GM12892 (cell line): ENCODE measurements at regions not wholly inside any gene's neighbourhood (a gene's known extent, or its start where the extent isn't known, plus 50 kb on each side); places are given as distances from the start of the nearest gene placed in this dataset.

Experiments used
- DNase-seq: peaks from one replicate; pipeline ENCODE4 v3.0.0; 2011; ENCODE audit not compliant: insufficient read length
- FAIRE-seq: peaks from 2 replicates; lab custom pipeline; 2011; peaks lifted over from hg19 to GRCh38; lab: Jason Lieb, UNC
- POLR2A ChIP-seq: IDR thresholded peaks from 2 replicates; pipeline ENCODE4 v1.6.1; 2011; ENCODE audit warnings: low read depth, low read length, control low read depth
- POLR2AphosphoS5 ChIP-seq: IDR thresholded peaks from 2 replicates; pipeline ENCODE4 v1.6.1; 2011; ENCODE audit warnings: low read depth, low read length, control low read depth
- TAF1 ChIP-seq: IDR thresholded peaks from 2 replicates; pipeline ENCODE4 v1.6.1; 2011; ENCODE audit warnings: low read depth, mild to moderate bottlenecking, control low read depth, low read length, borderline replicate concordance

DNA sequence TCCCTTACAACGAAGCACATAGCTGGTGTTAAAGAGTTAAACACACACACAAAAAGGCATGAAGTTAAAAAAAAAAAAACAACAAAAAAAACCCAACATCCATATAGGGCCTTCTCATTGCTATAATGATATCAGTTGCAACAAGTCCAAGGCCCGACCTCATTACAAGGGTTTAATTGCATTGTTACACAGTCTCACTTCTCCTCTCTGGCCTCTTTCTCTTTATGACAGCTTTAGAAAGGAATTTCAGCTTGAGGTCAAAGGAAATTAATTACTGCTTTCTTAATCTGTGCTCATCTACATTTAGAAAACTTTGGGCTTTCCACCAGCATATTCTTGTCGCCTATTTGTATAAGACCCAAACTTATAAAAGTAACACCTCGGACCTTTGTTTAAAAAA is 342.1 kb downstream of the NR2F2 start:
- FAIRE-seq (no peak), DNase-seq (no peak)
- no peak for TF ChIP-seq POLR2A
- TF ChIP-seq TAF1 = no peak
- TF ChIP-seq POLR2AphosphoS5 = no peak

GRCh38 chr15:96678386-96678785 is 347.9 kb downstream of the NR2F2 start:
- DNase-seq (no peak), FAIRE-seq (no peak)
- no peak for TF ChIP-seq POLR2A
- no peak for TF ChIP-seq TAF1
- no peak for TF ChIP-seq POLR2AphosphoS5

DNA sequence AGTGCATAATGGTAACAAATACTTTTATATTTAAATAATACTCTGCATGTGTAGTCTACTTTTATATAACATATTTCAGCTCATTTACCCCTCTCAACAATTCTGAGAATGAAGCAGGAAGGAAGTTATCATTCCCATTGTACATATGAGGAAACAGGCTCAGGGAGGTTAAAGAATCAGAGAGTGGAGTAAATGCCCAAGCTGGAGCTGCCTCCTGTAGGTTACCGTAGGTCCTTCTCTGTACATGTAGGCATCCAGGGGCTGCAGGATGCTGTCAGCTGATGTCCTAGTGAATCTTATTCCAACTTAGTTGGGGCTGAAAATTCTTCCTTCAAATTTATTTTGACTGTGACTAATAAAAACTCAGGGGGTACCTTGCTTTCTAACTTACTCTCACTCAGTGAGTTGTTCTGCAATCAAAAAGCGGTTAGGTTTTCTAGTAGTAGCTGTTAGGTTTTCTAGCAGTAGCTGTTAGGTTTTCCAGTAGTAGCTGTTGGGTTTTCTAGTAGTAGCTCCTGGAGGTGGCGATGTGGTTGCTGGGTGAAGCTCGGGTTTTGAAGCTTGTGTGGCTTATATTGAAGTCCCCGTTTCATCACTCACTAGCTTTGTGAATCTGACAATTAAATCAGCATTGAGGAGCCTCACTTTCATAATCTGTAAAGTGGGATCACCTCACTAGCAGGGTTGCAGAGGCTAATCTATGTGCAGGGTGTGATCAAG is 357.0 kb downstream of the NR2F2 start:
- DNase-seq = no peak

DNA sequence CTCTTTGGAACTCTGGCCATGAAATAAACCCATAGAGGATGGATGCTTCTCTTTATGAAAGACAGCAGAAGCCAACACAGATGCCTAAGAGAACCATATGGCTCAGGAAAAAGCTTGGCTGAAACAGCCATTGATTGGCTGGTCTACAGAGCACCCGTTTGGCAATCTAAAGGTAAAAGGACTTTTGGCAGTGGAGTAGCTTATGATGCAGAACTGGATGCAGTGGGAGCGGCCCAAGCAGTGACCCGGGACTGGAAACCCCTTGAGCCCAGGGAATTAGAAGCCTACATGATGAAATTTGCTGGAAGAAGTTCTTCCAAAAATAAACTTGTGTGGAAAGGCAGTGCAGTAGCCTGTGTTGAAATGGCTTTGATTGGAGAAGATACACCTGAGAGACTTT is 360.2 kb downstream of the NR2F2 start:
- TF ChIP-seq POLR2AphosphoS5 = no peak
- no peak for TF ChIP-seq POLR2A
- no peak for TF ChIP-seq TAF1
- no peak for DNase-seq
- no peak for FAIRE-seq

More for the DNA sequence above, 357.0 kb downstream of the NR2F2 start:
- FAIRE-seq = no peak
- no peak for TF ChIP-seq POLR2AphosphoS5
- TF ChIP-seq TAF1 = no peak
- TF ChIP-seq POLR2A = no peak

GRCh38 chr15:96692826-96693225 is 362.3 kb downstream of the NR2F2 start:
- FAIRE-seq (no peak), DNase-seq (no peak)
- TF ChIP-seq TAF1 = no peak
- TF ChIP-seq POLR2A = no peak
- TF ChIP-seq POLR2AphosphoS5 = no peak

- no peak for FAIRE-seq
- TF ChIP-seq POLR2A = no peak
- TF ChIP-seq TAF1 = no peak
- no peak for TF ChIP-seq POLR2AphosphoS5
- no peak for DNase-seq
These were observed 363.0 kb downstream of the NR2F2 start for GRCh38 chr15:96693515-96693914.

- TF ChIP-seq TAF1 (no peak), POLR2AphosphoS5 (no peak), POLR2A (no peak)
- no peak for FAIRE-seq
- DNase-seq = no peak
These were observed 363.6 kb downstream of the NR2F2 start for GRCh38 chr15:96693990-96694517.

DNA sequence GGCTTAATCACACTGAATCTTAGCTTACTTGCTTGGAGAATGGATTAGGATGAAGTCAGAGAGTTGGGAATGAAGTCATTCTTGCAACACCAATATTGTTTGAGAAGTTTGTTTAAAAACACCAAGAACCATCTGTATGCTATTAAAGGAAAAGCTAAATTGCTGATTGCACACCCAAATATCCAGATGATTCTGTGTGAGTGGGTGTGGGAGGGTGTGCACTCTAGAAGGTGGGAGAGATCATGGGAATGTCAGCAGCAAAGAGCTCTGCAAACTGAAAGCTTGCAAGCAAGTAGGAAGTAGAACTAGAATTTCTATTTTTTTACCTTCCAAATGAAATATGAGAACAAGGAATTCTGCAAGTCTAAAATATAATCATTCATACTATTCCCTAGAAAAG is 364.9 kb downstream of the NR2F2 start:
- DNase-seq (no peak), FAIRE-seq (no peak)
- no peak for TF ChIP-seq TAF1

DNA sequence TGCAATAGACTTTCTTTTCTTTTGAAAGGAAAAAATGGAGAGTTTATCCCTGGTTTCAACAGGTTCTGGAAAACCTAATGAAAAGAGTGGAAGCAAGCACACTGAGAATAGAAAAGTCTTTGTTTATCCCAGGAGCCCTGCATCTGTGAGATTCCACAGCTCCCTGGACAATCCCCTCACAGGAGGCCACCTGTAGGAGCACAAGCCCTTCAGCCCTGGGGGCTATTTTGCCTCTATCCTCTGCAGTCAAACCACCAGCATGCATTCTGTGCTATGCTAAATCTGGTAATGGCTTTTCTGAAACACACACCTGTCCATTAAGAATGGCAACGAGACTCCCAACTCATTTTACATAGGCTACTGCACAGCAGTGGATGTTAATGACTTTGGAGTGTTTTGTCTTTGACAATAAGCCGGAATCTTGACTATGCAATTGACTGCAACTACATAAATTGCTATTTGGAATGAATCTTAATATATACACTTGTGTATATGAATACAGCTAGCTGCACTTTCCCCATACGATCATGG is 369.4 kb downstream of the NR2F2 start:
- FAIRE-seq (no peak), DNase-seq (no peak)
- TF ChIP-seq POLR2AphosphoS5 (no peak), POLR2A (no peak), TAF1 (no peak)

- no peak for FAIRE-seq
- TF ChIP-seq POLR2A (no peak), TAF1 (no peak)
- no peak for DNase-seq
These were observed 370.1 kb downstream of the NR2F2 start for GRCh38 chr15:96700555-96700954.

- FAIRE-seq (no peak), DNase-seq (no peak)
- no peak for TF ChIP-seq POLR2A
These were observed 370.9 kb downstream of the NR2F2 start for GRCh38 chr15:96701443-96701842.

- no peak for DNase-seq
- TF ChIP-seq POLR2A = no peak
- TF ChIP-seq TAF1 = no peak
- no peak for TF ChIP-seq POLR2AphosphoS5
- FAIRE-seq = no peak
These were observed 371.4 kb downstream of the NR2F2 start for GRCh38 chr15:96701877-96702276.

GRCh38 chr15:96702589-96702988 is 372.1 kb downstream of the NR2F2 start:
- no peak for FAIRE-seq
- TF ChIP-seq TAF1 (no peak), POLR2A (no peak), POLR2AphosphoS5 (no peak)
- DNase-seq = no peak
